Activated naive CD4-positive, alpha-beta T cell (primary cell): ENCODE measurements at regions not wholly inside any gene's neighbourhood (a gene's known extent, or its start where the extent isn't known, plus 50 kb on each side); places are given as distances from the start of the nearest gene placed in this dataset.
"Not testable (repeated sequence)": the region's sequence is repeated elsewhere in the genome, so short reads cannot be mapped to it uniquely, and the experiment has no call there.

Experiments
- DNase-seq, 4 experiments: peaks; one replicate each; lab custom pipeline; 2025; lab: John Stamatoyannopoulos, UW

DNA sequence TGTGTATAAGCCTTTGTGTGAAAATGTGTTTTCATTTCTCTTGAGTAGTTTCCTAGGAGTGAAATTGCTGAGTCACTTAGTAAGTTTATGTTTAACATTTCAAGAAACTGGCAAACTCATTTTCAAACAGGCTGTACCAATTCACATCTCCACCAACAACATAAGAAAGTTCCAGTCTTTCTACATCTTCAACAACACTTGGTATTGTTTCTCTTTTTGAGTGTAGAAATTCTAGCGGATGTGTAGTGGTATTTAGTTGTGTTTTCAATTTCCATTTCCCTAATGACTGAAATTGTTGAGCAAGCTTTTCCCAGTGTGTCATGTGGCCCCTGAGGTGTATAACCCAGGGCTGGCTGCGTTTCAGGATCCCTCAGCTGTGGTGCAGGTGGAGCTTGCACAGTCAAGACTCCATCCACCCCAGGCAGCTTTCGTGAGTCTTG lies 258.5 kb downstream of the PDCD6IP start:
- DNase-seq = no peak

DNA sequence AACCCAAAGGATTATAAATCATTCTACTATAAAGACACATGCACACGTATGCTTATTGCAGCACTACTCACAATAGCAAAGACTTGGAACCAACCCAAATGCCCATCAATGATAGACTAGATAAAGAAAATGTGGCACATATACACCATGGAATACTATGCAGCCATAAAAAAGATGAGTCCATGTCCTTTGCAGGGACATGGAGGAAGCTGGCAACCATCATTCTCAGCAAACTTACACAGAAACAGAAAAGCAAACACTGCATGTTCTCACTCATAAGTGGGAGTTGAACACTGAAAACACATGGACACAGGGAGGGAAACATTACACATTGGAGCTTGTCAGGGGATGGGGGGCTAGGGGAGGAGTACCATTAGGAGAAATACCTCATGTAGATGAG lies 262.6 kb downstream of the PDCD6IP start:
- DNase-seq = not testable (repeated sequence)

DNA sequence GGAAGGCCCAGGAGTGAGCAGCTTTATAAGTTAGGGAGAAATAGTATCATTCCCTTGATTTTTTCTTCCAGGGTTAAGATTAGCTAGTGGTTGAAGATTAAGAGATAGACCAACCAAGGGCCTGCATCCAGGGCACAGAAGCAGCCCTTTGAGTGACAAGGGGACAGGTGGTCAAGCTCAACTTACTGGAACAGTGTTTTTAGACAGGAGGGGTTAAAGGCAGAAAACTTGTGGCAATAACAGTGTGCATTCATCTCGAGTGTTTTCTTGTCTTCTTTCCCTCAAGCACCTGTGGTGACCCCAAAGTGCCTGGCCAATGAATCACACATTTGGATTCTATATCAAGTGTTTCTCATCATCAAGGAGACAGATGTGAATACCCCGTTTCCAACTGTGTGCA lies 267.5 kb downstream of the PDCD6IP start:
- no peak for DNase-seq

DNA sequence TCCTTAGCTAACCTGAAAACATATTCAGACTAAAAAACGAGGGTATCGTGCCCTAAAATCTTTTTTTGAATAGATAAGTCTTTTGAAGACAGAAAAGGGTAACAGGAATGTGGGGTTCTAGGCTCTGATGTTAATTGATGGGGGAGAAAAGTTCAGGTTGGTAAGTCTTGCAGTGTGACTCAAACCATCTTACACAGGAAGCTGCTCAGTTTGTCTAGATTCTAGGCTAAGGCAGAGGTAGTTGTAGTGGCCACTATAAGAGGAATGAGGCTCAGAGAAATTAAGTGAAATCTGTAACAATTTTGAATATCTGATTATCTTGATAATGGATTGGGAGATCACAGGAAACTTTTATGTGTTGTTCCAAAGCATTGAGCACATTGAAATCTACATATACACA lies 267.9 kb downstream of the PDCD6IP start:
- DNase-seq = no peak

GRCh38 chr3:34066999-34067398 lies 268.6 kb downstream of the PDCD6IP start:
- DNase-seq = no peak

- DNase-seq = no peak
Measured at GRCh38 chr3:34067536-34068051, 269.2 kb downstream of the PDCD6IP start.

DNA sequence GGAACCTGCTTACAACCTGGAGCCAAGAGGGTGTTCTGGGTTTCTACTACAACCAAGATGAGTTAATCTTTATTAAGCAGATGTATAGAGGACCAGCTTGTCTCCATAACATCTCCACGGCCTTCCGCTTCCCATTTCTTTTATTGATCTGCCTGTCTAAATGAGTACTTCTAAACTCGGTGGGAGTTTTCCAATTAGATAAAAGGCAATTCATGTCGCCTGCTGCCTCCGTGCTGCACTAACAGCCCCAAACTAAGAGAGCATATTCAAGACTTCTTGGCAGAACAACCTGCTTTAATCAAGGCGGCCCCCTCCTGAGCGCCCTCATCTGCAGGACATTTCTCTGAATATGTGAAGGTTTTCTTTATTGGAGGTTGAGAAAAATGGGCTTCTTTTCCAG lies 270.1 kb downstream of the PDCD6IP start:
- DNase-seq = no peak

DNA sequence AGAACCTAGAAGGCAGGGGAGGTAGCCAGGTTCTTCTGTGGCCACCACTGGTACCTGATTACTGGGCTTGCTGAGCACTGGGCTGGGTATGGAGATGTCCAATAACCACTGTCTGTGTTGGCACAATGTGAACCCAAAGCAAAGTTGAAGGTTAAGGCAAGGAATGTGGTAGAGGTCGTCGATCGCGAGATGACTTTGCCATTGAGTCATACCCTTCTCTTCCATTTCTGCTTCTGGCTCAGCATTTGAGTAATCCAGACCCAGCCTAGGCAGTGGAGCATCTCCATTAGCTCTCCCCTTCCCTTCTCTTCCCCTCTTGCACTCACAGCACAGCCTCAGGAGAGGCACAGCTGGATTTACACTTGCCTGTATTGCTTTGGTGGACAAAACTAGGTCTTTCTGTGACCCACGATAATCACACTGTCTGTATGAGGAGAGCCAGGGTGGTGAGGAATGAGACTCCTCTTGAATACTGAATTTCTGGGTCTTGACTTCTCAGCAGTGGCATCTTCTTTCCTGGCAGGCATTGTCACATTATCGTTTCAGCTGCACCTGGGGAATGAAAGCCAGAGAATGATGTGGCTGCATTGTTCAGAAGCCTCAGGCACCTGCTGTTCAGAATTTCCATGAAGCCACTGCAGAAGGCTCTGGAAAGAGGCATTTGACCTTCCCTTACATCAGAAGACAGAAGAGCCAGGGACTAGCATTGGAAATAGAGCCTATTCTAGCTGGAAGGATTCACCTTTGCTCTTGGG lies 272.6 kb downstream of the PDCD6IP start:
- DNase-seq = no peak

- DNase-seq = no peak
Measured at GRCh38 chr3:34072297-34072696, 273.9 kb downstream of the PDCD6IP start.

- DNase-seq = no peak
Measured at GRCh38 chr3:34073111-34073510, 274.7 kb downstream of the PDCD6IP start.

DNA sequence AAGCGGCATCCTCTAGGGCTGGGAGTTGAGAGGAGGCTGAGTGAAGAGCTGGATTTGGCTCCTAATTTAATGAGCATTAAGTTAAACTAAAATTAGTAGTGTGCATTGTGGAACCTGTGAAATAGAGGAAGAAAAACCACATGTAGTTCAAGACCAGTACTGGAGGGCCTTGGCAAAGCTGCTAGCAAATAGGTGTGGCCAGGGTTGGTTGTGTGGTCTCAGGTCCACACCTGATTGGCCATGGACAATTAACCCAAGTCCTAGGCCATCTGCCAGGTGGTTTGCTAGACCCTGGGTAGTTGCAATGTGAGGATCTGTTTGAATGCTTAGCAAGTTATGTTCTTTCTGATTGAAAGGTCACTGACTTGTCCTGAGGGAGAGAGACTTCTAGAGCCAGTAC lies 275.5 kb downstream of the PDCD6IP start:
- DNase-seq = no peak

DNA sequence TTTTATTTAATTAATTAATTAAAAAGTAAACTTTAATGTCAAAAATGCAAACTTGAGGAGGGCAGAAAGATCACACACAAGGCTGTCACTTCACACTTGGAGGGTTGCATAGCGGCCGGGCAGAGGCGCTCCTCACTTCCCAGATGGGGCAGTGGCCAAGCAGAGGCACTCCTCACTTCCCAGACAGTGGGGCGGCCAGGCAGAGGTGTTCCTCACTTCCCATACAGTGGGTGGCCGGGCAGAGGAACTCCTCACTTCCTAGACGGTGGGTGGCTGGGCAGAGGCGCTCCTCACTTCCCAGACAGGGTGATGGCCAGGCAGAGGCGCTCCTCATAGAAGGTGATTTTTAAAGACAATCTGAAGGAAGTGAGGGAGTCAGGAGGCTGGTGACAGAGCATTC lies 277.5 kb downstream of the PDCD6IP start:
- DNase-seq = no peak

DNA sequence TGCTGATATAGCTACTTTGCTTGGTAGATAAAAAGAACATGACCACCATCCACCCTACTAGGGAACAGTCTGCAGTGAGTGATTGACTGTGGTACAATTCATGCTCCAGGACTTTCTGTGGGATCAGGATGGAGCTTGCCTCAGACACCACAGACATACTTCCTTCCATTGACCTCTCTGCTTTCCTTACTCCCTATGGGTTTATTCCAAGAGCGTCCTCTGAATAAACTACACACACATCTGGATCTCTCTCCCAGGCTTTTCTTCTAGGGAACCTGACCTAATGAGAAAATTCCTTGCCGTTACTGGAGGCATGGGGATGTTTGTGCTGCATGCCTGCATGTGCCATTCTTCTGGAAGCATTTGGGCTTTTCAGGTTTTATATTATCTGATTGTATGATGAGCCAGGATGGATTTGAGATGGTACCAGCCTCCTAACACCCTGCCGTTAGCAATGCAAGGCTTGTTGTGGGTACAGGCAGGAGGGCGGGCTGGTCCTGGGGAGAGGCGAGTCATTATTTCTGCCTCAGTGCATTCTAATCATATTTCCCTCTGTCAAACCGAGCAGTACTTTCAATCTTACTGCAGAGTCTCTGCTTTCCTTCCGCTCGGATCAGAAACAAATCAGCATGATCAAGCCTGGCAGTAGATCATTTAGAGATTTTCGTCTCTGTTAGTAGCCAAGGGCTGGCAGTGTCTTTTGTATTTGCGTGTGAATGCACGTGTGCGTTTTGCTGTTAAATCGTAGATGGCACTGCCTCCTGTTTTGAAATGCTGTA lies 279.2 kb downstream of the PDCD6IP start:
- no peak for DNase-seq

- DNase-seq = no peak
Measured at GRCh38 chr3:34078418-34078817, 280.0 kb downstream of the PDCD6IP start.

DNA sequence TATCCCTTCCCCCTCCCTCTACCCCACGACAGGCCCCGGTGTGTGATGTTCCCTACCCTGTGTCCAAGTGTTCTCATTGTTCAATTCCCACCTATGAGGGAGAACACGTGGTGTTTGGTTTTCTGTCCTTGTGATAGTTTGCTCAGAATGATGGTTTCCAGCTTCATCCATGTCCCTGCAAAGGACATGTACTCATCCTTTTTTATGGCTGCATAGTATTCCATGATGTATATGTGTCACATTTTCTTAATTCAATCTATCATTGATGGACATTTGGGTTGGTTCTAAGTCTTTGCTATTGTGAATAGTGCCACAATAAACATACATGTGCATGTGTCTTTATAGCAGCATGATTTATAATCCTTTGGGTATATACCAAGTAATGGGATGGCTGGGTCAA lies 281.4 kb downstream of the PDCD6IP start:
- DNase-seq = not testable (repeated sequence)

DNA sequence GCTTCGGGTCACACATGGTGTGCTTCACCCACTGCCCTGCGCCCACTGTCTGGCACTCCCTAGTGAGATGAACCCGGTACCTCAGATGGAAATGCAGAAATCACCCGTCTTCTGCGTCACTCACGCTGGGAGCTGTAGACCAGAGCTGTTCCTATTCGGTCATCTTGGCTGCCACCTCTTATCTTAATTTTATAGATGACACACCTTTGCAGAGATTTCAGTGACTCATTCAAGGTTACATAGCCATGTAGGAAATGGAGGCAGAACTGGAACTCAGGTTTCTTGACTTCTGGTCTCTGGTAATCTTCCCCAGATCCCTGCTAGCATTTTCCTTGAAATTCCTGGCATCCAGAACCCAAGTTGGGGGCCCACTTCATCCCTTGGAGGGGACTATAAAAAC lies 291.9 kb downstream of the PDCD6IP start:
- DNase-seq = not testable (repeated sequence)

DNA sequence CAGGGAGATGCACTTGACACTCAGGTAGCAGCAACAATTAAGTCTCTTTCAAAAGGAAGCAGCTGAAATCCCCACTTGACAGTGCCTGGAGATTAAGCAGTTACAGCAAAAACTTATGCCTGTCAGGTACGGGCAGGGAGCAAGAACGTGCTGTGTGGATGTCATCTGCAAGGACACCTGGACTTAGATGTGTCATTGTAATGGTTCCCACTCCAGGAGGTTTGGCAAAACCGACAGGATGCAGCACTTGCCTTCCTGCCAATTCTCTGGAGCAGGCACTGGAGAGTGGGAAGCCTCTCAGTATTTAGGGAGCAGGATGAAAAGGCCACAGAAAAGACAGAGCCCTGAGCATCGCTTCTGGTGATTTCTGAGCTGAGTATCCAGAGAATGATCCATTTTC lies 292.4 kb downstream of the PDCD6IP start:
- DNase-seq = no peak

GRCh38 chr3:34094280-34094679 lies 295.9 kb downstream of the PDCD6IP start:
- DNase-seq = not testable (repeated sequence)

DNA sequence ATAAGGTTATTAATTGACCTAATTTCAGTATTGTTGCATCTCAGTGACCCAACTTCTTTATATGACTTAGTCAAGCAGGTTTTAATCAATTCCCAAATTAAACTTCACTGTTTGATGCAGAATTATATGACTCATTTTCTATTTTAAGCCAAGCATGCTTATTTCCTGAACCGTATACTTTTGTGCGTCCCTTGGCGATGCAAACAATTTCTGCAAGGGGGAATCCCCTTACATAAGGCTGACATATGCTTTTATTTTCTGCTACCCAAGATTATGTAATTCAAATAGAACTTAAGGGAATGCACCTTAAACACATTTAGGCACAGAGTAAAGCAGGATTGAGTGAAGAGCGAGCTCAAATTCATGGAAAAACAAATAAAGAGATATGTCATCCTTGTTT lies 303.9 kb downstream of the PDCD6IP start:
- no peak for DNase-seq

DNA sequence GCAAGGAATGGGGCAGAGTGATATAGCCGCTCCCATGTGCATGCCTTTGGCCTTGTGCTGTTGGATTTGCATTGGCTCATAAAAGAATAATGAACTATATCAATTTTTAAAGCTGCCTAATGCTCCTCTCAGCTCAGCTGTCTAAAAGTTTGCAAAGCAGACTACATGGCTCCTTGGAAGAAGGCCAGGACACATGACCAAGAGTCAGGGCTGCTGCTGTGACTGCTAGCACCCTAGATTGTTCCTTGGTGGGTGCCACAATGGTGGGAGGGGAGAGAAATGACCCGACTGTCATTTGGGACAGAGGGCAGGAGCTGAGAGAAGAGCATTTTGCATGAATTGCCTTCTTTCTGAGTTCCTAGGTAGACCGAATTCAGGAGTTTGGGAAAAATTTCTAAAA lies 307.9 kb downstream of the PDCD6IP start:
- DNase-seq = no peak

DNA sequence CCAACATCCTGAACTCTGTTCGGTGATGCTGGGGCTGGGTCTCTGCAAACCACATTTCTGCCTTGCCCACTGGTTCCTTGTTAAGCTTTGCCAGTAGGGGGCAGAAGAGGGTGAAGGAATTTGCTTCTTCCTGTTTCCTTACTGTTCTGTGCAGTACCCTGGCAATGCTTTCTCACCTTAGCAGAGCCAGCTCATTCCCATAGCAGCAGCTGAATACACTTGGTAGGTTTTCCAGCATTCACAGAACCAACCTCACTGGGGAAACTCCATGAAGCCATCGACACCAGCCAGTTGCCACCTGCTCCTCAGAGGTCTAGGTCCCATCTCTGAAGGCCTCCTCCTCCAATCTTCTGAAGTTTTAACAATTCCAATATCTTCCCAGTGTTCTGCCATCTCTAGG lies 308.4 kb downstream of the PDCD6IP start:
- DNase-seq = no peak

GRCh38 chr3:34107669-34108068 lies 309.2 kb downstream of the PDCD6IP start:
- DNase-seq = no peak

GRCh38 chr3:34109021-34109420 lies 310.6 kb downstream of the PDCD6IP start:
- no peak for DNase-seq
